ENCODE measurements at regions not wholly inside any gene's neighbourhood (a gene's known extent, or its start where the extent isn't known, plus 50 kb on each side); places are given as distances from the start of the nearest gene placed in this dataset.
"Not testable (repeated sequence)": the region's sequence is repeated elsewhere in the genome, so short reads cannot be mapped to it uniquely, and the experiment has no call there.

DNA sequence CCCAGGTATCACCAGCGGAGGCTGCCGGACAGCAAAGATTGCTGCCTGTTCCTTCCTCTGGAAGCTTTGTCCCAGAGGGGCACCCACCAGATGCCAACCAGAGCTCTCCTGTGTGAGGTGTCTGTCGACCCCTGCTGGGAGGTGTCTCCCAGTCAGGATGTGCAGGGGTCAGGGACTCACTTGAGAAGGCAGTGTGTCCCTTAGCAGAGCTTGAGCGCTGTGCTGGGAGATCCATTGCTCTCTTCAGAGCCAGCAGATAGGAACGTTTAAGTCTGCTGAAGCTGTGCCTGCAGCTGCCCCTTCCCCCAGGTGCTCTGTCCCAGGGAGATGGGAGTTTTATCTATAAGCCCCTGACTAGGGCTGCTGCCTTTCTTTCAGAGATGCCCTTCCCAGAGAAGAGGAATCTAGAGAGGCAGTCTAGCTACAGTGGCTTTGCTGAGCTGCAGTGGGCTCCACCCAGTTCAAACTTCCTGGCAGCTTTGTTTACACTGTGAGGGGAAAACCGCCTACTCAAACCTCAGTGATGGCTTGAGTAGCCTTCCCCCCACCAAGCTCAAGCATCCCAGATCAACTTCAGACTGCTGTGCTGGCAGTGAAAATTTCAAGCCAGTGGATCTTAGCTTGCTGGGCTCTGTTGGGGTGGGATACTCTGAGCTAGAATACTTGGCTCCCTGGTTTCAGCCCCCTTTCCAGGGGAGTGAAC, 253.7 kb downstream of the SPATA31A6 start:
- DNase-seq: not testable (repeated sequence)

- not testable (repeated sequence) for DNase-seq
Measured at GRCh38 chr9:42442680-42443079, 259.2 kb downstream of the SPATA31A6 start.

- DNase-seq: not testable (repeated sequence)
Measured at GRCh38 chr9:42443414-42443813, 260.0 kb downstream of the SPATA31A6 start.

- DNase-seq: not testable (repeated sequence)
Measured at GRCh38 chr9:42461436-42461835, 278.0 kb downstream of the SPATA31A6 start.

DNA sequence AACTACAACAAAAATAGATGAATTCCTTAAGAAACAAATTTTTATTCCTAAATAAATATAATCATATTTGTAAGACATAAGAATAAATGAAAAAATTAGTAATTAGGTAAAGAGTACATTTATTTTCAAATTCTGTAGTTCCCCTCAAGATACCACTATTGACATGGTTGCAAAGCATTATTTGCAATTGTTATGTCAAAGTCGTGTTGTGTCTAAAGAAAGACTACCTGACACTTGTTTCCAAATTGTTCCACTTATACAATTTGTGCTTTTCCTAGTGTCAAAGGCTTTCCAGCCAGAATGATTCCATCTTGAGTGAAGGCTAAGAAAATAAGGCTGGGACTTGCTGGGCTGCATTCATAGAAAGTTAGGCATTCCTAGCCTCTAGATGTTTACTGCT, 278.4 kb downstream of the SPATA31A6 start:
- DNase-seq: not testable (repeated sequence)

GRCh38 chr9:42463981-42464380, 280.5 kb downstream of the SPATA31A6 start:
- DNase-seq: not testable (repeated sequence)

DNA sequence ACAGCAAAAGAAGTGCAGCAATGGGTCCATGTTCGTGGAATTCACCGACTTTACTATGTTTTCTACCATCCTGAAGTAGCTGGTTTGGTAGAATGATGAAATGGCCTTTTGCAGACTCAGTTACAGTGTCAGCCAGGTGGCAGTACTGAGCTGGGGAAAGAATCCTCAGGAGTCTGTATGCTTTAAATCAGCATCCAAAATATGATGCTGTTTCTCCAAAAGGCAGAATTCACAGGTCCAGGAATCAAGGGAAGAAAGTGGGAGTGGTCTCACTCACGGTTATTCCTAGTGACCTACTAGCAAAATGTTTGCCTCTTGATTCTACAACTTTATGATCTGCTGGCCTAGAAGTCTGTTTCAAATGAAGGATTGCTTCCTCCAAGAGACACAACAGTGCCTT, 287.1 kb downstream of the SPATA31A6 start:
- DNase-seq: not testable (repeated sequence)

GRCh38 chr9:42490989-42491388, 307.5 kb downstream of the SPATA31A6 start:
- DNase-seq: not testable (repeated sequence)

GRCh38 chr9:42502620-42503264, 319.3 kb downstream of the SPATA31A6 start:
- DNase-seq: not testable (repeated sequence)

- not testable (repeated sequence) for DNase-seq
Measured at GRCh38 chr9:42508111-42508510, 324.7 kb downstream of the SPATA31A6 start.

DNA sequence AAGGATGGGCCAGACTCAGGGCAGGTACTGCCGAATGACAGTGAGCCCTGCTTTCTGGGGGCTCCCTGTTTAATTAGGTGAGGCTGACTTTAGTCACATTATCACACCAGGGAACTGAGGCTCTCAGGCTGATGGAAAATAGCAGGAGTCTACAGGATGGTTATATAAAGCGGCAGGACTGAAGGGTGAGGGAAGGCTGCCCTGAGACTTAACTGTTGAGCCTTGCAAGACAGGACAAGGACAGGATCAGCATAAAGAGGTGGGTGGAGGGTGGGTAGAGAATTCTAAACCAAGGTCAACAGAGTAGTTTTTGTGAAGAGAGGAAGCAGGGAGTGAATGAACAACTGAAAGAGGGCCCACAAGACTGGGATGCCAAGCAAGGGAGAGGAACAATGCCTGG, 330.1 kb downstream of the SPATA31A6 start:
- DNase-seq: not testable (repeated sequence)

DNA sequence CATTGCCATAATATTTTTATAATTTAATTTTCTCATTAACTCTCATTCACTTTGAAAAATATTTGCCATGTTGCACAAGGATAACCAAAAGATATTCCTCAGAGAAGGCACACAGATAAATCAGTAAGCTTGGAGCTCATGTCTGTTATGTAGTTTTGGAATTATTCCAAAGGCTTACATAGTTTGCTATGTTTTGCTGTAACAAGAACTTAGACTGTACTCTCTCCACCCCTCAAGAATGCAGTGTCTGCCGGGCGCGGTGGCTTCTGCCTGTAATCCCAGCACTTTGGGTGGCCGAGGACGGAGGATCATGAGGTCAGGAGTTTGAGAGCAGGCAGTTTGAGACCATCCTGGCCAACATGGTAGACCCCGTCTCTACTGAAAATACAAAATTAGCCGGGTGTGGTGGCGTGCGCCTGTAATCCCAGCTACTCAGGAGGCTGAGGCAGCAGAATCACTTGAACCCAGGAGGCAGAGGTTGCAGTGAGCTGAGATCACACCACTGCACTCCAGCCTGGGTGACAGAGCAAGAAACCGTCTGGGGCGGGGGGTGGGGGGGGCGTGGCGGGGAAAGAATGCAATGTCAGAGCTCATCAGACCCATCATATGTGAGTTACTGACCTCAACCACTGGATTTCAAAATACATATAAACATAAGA, 351.0 kb downstream of the SPATA31A6 start:
- DNase-seq: not testable (repeated sequence)

DNA sequence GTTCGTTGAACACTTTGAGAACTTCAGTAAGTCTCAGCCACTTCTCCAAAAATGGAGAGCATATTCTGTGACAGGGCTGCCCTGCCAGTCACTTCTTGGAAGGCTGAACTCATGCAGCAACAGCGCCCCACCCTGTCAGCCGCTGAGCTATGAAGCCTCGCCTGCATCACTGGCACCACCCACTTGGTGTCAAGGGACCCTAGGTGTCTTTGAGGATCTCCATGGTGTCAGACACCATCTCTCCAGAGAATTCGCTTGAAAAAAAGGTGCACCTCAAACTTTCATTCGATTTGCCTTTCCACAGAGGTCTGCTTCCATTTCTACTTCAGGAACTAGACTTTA, 351.5 kb downstream of the SPATA31A6 start:
- peak; percentile 5 for DNase-seq

DNA sequence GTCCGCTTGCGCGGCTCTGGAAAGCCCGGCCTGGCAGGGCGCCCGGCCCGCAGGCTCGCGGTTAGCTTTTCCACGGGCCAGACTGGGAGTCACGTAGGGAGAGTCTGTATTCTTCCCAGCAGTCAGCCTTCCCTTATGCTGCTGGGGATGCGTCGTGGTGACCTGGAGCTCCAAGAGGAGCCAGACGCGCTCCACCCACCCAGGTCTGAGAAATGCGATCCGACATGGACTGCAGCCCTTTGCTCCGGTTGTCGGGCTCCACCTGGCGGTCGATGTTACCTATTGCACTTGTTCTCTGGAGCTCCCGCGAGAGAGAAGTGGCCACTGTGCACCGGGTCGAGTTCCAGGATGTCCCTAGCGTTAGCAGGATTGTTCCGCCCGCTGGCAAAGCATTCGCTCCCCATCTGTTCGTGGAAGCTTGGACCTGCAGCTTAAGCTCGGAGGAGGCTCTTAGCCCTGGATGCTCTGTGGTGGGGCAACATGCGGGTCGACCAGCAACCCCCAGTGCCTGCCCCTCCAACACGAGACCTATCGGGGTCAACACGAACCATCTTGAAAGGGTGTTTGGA, 367.4 kb downstream of the SPATA31A6 start:
- DNase-seq: not testable (repeated sequence)

DNA sequence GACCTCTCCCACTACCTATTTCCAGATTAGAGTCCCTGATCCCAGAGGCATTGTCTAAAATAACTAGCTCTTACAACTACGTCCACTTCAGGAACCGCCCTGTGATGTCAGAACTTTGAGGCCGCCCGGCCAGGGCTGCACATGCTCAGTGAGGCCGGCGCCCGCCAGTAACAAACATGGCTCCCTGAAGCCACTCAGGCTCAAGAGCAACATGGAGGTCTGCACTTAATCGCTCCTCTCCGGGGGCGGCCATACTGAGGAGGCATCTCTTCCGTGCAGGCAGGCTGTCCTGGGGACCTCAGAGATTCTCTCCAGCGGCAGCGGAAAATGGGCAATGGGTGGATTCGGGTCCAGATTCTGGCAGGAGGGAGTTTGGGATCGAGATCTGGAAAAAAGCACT, 385.1 kb downstream of the SPATA31A6 start:
- DNase-seq: not testable (repeated sequence)

GRCh38 chr9:42568942-42569556, 385.6 kb downstream of the SPATA31A6 start:
- not testable (repeated sequence) for DNase-seq

DNA sequence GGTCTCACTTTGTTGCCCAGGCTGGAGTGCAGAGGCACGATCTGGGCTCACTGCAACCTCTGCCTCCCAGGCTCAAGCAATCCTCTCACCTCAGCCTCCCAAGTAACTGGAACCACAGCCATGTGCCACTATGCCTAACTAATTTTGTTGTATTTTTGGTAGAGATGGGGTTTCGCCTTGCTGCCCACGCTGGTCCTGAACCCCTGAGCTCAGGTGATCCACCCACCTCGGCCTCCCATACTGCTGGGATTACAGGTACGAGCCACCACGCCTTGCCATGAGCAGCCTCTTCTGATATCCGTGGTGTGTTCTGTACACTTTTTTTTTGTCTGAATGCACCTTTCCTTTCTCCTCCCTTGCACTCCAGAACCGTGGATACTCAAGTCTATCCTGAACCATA, 394.4 kb downstream of the SPATA31A6 start:
- DNase-seq: not testable (repeated sequence)

All from retina (tissue), 1 donor.